IPS DF 6.9 (cell line): ENCODE measurements at regions not wholly inside any gene's neighbourhood (a gene's known extent, or its start where the extent isn't known, plus 50 kb on each side); places are given as distances from the start of the nearest gene placed in this dataset.
A peak's percentile ranks its signal among the peaks of the same experiment; 100 is the strongest.

Experiments used
- DNase-seq: peaks from one replicate; pipeline ENCODE4 v3.0.0-alpha.2; 2013; ENCODE audit warnings: low read depth, low spot score
- H3K27ac ChIP-seq: one replicate; pipeline ENCODE4 v1.5.1; 2013; ENCODE audit warnings: low read length, control low read depth
- H3K27me3 ChIP-seq: 2 replicates; pipeline ENCODE4 v1.6.1; 2013; ENCODE audit warnings: mild to moderate bottlenecking, low read length; ENCODE audit not compliant: control insufficient read depth, insufficient read depth
- H3K36me3 ChIP-seq: 2 replicates; pipeline ENCODE4 v1.6.1; 2013; ENCODE audit warnings: low read length; ENCODE audit not compliant: control insufficient read depth, insufficient read depth
- H3K4me1 ChIP-seq: 2 replicates; pipeline ENCODE4 v1.6.1; 2013; ENCODE audit warnings: low read length; ENCODE audit not compliant: control insufficient read depth, insufficient read depth
- H3K4me3 ChIP-seq: 2 replicates; pipeline ENCODE4 v1.5.1; 2013; ENCODE audit warnings: mild to moderate bottlenecking, low read length
- H3K9me3 ChIP-seq: 2 replicates; pipeline ENCODE4 v1.6.1; 2013; ENCODE audit warnings: low read length, inconsistent platforms; ENCODE audit not compliant: control insufficient read depth, insufficient read depth
- WGBS: extraction: QIAGEN DNeasy Blood & Tissue Kit; methylation state at CpG from one replicate; pipeline ENCODE4 v1.1.7; 2013; ENCODE audit warnings: mixed read lengths, missing lambda C conversion rate; ENCODE audit not compliant: insufficient read length, insufficient coverage; 5-methylcytosine and 5-hydroxymethylcytosine counted together

DNA sequence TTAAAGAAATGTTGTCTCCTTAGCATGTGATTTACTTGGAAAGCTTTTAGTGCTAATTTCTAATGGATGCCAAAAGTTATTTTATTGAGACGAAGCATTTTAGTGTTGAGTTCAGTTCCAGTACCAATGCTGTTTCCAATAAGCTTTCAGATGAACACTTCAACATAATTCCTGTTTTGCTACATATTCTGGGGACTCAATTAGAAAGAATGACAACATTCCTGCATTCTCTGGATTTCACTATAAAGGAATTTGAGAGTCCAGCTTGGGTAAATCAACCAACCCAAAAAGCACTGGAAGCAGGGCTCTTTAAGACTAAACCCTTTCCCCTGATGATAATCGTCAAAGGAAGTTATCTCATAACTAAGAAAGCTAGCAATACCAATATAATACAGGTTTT, 353.0 kb upstream of the TMTC1 start:
- Histone ChIP-seq H3K27ac (no peak overlapping the region), H3K4me1 (no peaks in the 10 kb centered on the region; the same call in 1 of the 2 replicates), H3K4me3 (no peak overlapping the region), H3K9me3 (no peaks in the 10 kb centered on the region), H3K27me3 (no peaks in the 10 kb centered on the region), H3K36me3 (no peaks in the 10 kb centered on the region)
- DNase-seq = no peak
- no CpG with 5 or more reads among the region's 2 CpGs for WGBS

DNA sequence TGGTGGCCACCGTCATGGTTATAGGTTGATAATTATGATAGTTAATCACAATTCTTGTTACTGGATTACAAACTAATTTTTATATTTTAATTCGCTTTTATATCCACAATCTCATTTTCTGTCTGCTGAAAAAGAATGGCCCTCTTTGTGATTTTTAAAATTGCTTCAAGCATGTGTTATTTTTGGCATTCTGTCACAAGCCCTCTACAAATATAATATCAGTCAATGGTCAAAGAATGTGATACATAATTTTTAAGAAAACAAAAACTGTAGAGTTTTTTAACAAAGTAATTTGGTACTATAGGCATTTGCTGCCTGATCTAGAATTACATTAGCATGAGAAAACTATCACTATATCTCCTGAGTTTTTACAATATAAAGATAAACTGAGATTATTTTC, 352.0 kb upstream of the TMTC1 start:
- no CpG with 5 or more reads among the region's 2 CpGs for WGBS
- H3K27me3 ChIP-seq = no peaks in the 10 kb centered on the region

DNA sequence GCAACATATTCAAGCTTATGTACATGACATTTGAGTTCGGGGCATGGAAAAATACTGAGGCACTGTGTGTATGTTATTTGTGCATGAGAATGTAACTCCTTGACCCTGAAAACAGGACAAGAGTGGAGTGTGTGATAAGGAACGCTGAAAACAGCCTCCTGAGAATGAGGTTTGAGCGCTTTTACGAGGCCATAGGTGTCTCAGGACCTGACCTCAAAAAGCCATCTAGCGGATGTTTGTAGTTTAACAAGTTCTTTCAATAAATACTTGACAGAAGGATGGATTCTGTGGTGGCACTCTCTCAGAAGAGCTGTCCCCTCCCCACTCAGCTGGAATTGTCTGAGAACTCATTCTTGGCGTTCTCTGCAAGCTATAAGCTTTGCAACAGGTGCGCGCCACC, 350.5 kb upstream of the TMTC1 start:
- no peaks in the 10 kb centered on the region for H3K36me3 ChIP-seq
- H3K27me3 ChIP-seq = no peaks in the 10 kb centered on the region
- no CpG with 5 or more reads among the region's 8 CpGs for WGBS
- no peak overlapping the region for H3K27ac ChIP-seq
- H3K4me1 ChIP-seq = no peaks in the 10 kb centered on the region; the same call in 1 of the 2 replicates
- peak; percentile 11 for DNase-seq
- no peak overlapping the region for H3K4me3 ChIP-seq
- no peaks in the 10 kb centered on the region for H3K9me3 ChIP-seq

More for the DNA sequence above, 352.0 kb upstream of the TMTC1 start:
- no peak overlapping the region for H3K4me3 ChIP-seq
- no peaks in the 10 kb centered on the region for H3K36me3 ChIP-seq
- no peak overlapping the region for H3K27ac ChIP-seq
- no peaks in the 10 kb centered on the region for H3K9me3 ChIP-seq
- no peaks in the 10 kb centered on the region; the same call in 1 of the 2 replicates for H3K4me1 ChIP-seq
- no peak for DNase-seq

DNA sequence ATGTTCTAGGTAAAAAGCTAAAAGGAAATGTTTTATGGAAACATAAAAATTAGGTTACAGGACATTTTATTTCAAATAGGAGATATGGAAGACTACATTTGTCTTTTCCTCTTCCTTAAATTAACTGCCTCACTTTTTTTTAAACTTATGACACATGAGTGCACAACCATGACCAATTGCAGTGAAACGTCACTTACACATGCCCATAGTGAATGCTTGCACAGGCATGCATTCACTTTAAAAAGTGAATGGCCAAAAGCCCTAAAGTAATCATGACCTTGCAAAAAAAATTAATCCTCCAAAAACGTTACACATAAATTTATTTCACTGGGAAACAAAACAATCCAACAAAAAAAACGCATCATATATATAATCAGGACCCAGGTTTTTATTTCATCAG, 343.2 kb upstream of the TMTC1 start:
- 100% methylated on average over 2 of the region's 3 CpGs for WGBS
- Histone ChIP-seq H3K4me1 (no peaks in the 10 kb centered on the region; the same call in 1 of the 2 replicates), H3K4me3 (no peak overlapping the region), H3K27me3 (no peaks in the 10 kb centered on the region), H3K27ac (no peak overlapping the region), H3K9me3 (no peaks in the 10 kb centered on the region), H3K36me3 (no peaks in the 10 kb centered on the region)
- DNase-seq = no peak

DNA sequence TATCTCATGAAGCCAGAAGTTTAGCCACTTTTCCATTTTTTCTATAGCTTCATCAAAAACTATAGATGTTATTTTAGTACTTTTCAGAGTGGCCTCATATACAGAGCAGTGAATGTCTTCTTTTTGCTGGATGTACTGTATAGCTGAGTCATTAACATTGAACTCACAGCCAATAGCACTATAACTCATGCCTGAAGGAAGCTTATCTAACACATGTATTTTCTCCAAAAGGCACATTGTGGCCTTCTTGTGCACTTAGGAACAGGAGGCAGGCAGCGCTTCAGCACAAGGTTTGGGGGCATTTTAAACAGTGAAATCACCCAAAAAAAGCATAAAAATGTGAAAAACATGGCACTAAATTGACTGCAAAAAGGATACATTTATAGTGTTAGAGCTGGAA, 336.8 kb upstream of the TMTC1 start:
- H3K4me1 ChIP-seq = no peaks in the 10 kb centered on the region; the same call in 1 of the 2 replicates
- no peaks in the 10 kb centered on the region for H3K9me3 ChIP-seq
- no peaks in the 10 kb centered on the region for H3K36me3 ChIP-seq
- H3K27me3 ChIP-seq = no peaks in the 10 kb centered on the region
- H3K4me3 ChIP-seq = no peak overlapping the region
- H3K27ac ChIP-seq = no peak overlapping the region
- DNase-seq = no peak
- no CpG with 5 or more reads among the region's 1 CpG for WGBS

DNA sequence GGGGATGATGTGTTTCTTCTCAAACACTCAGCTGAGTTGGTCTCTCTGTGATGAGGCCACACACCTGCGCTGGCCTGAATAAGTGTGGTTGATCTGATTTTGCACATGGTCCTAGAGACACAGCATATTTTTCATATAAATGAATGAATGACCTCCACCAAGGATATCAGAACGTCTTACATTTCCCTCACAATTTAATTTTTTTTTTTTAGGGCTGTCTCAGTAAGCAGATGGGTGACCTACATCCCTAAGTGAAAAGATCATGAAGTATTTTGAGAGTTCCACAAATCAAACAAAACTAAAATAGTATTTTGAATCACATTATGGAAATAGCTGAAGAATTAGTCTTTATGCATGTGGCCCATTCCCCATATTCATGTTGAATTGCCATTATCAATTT, 333.7 kb upstream of the TMTC1 start:
- Histone ChIP-seq H3K9me3 (no peaks in the 10 kb centered on the region), H3K36me3 (no peaks in the 10 kb centered on the region), H3K4me1 (no peaks in the 10 kb centered on the region), H3K4me3 (no peak overlapping the region), H3K27ac (no peak overlapping the region), H3K27me3 (no peaks in the 10 kb centered on the region)
- no CpG with 5 or more reads among the region's 2 CpGs for WGBS
- no peak for DNase-seq

DNA sequence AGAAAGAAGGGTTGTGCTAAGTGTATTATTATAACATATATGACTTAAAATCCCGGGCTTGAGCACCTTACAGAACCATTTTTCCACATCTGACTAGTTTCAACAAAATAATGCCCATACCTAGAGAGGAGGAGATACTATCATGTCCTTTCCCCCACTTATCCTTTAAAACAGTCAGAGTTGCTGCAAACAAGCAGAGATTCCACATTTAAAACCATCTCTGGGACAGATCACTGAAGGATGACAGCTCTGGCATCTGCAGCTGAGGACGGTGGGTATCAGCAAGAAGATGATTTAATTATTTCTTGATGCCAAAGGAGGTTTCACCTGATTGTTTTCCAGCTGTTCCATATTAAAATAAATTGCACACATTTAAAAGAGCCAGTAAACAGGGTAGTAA, 328.0 kb upstream of the TMTC1 start:
- Histone ChIP-seq H3K4me1 (no peaks in the 10 kb centered on the region), H3K36me3 (no peaks in the 10 kb centered on the region), H3K27me3 (no peaks in the 10 kb centered on the region), H3K9me3 (no peaks in the 10 kb centered on the region), H3K4me3 (no peak overlapping the region), H3K27ac (no peak overlapping the region)
- no CpG with 5 or more reads among the region's 2 CpGs for WGBS
- no peak for DNase-seq

DNA sequence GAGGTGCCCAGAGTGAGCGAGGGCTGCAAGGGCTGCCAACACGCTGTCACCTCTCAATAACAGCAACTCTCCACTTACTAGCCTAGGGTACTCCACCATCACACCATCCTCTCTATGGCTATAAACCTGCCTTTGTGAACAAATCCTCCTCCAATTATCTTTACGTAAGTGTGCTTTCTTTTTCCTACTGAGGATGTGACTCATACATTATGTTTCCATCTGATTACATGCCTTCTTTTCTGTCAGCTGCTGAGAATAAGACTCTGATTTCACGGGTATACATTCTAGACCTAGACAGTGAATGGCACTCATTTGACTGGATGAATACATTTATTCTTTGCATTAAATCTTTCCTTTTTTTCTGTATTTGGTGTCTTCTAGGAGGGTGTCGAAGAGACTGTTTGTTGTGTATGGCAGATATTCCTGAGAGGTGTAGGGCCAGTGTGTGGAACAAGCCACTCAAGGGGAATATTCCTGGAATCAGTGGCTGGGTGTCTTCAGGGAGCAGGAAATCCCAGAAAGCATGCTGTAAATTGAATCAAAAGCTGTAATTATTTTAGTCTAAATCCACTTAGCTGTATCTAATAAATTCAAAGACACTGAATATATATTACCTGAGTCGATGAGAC, 327.3 kb upstream of the TMTC1 start:
- no peak for DNase-seq
- Histone ChIP-seq H3K27ac (no peak overlapping the region), H3K4me3 (no peak overlapping the region), H3K9me3 (no peaks in the 10 kb centered on the region), H3K36me3 (no peaks in the 10 kb centered on the region), H3K27me3 (no peaks in the 10 kb centered on the region), H3K4me1 (no peaks in the 10 kb centered on the region)
- WGBS = no CpG with 5 or more reads among the region's 6 CpGs

DNA sequence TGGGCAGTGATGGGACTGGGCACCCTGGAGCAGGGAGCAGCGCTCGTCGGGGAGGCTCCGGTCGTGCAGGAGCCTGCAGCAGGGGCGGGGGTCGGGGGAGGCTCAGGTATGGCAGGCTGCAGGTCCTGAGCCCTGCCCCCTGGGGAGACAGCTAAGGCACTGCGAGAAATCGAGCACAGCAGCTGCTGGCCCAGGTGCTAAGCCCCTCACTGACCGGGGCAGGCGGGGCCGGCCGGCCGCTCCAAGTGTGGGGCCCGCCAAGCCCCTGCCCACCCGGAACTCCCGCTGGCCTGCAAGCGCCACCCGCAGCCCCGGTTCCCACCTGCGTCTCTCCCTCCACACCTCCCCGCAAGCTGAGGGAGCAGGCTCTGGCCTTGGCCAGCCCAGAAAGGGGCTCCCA, 326.8 kb upstream of the TMTC1 start:
- no CpG with 5 or more reads among the region's 22 CpGs for WGBS
- no peaks in the 10 kb centered on the region for H3K36me3 ChIP-seq
- H3K9me3 ChIP-seq = no peaks in the 10 kb centered on the region
- no peak for DNase-seq
- H3K27ac ChIP-seq = no peak overlapping the region
- H3K27me3 ChIP-seq = no peaks in the 10 kb centered on the region
- no peak overlapping the region for H3K4me3 ChIP-seq
- no peaks in the 10 kb centered on the region for H3K4me1 ChIP-seq

DNA sequence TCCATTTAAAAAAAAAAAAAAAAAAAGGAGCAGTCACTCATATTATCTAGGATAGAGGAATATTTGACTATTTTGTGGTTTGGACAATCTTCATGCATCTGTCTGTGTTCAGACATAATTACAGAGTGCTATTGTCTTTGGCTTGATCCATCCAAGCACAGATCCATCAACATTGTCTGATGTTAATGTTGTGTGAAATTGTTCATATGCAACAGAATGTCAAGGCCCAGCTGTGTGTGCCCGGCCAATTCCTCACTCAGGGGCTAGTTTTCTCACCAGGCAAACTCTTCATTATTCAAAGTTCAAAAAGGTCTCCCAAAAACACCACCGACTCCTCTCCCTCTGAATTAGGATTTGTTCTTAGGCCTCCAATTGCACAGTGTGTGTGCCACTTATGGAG, 324.9 kb upstream of the TMTC1 start:
- H3K4me3 ChIP-seq = no peak overlapping the region
- H3K36me3 ChIP-seq = no peaks in the 10 kb centered on the region
- no peak overlapping the region for H3K27ac ChIP-seq
- WGBS = no CpG with 5 or more reads among the region's 2 CpGs
- no peaks in the 10 kb centered on the region for H3K4me1 ChIP-seq
- no peaks in the 10 kb centered on the region for H3K27me3 ChIP-seq
- DNase-seq = no peak
- no peaks in the 10 kb centered on the region for H3K9me3 ChIP-seq

DNA sequence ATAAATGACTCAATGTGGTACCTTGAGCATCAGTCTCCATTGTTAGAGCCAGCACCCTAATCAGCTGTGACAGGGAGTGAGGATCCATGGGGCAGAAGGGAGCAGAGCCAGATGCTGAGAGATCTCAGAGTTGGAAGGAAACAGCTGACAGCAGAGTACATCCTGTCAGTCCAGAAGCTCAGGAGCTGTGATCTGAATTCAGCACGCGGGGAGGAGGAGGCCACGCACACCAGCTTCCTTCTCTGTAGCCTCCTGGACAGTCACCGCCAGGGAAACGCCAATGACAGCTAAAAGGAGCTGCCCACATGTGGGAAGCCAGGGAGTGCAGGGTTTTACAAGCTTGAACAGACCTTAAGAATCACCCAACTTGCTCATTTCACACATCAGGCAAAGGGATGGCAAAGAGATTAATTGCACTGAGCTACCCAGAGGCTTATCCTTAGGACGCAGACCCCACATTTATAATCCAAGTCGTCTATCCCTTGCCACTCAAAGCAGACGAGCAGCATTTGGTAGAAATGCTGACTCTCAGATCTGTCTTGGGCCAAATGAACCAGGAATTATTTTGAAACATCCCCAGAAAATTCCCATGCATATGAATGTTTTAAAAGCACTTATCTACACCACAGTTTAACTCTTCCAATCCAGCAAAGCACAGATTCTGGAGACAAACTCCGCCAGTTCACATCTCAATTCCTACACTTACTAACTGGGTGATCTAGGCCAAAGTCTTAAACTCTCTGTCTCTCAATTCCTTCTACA, 322.6 kb upstream of the TMTC1 start:
- no peaks in the 10 kb centered on the region for H3K9me3 ChIP-seq
- WGBS = no CpG with 5 or more reads among the region's 9 CpGs
- H3K27me3 ChIP-seq = no peaks in the 10 kb centered on the region
- H3K4me1 ChIP-seq = no peaks in the 10 kb centered on the region
- H3K4me3 ChIP-seq = no peak overlapping the region
- no peak for DNase-seq
- no peaks in the 10 kb centered on the region for H3K36me3 ChIP-seq
- no peak overlapping the region for H3K27ac ChIP-seq
